ENCODE measurements at regions not wholly inside any gene's neighbourhood (a gene's known extent, or its start where the extent isn't known, plus 50 kb on each side); places are given as distances from the start of the nearest gene placed in this dataset.

- ATAC-seq (no peak), DNase-seq (ENCODE audit: low read depth, low spot score) (no peak)
- ChIA-PET POLR2A (no interaction called here), RAD21 (ENCODE audit: low non-redundant PET in 1 of 2, low total read pairs in 2 of 2, uncharacterized antibody in 2 of 2, unreplicated experiment in 2 of 2) (no interaction called here), CTCF (no interaction called here)
- Histone ChIP-seq H3K79me2 (ENCODE audit: insufficient read depth, low read length) (no peaks in the 10 kb centered on the region), H4K20me1 (ENCODE audit: insufficient read depth) (no peaks in the 10 kb centered on the region), H3K27ac (ENCODE audit: low read depth, low read length) (no peak overlapping the region), H2AFZ (ENCODE audit: low read depth, low read length, poor library complexity, severe bottlenecking) (no peak overlapping the region), H3K9me3 (ENCODE audit: control insufficient read depth in 1 of 2, insufficient read depth in 1 of 2, low read depth in 1 of 2, low read length in 2 of 2) (no peaks in the 10 kb centered on the region), H3K9ac (ENCODE audit: low read length) (no peak overlapping the region), H3K4me1 (ENCODE audit: control insufficient read depth in 1 of 2, insufficient read depth in 2 of 2, low read length in 2 of 2) (peaks cover 0 to 21% of the 10 kb centered on the region in 2 experiments; a peak in 2 of 4 replicates), H3K27me3 (ENCODE audit: insufficient read depth, low read length) (no peaks in the 10 kb centered on the region), H3K4me2 (ENCODE audit: low read length) (no peak overlapping the region), H3K9me2 (ENCODE audit: insufficient read depth) (no peaks in the 10 kb centered on the region), H3K4me3 (replicated peaks in 1 of 2; ENCODE audit: low read depth in 1 of 2, low read length in 2 of 2) (no peak overlapping the region), H3K36me3 (ENCODE audit: control insufficient read depth in 1 of 2, insufficient read depth in 2 of 2, low read length in 2 of 2) (no peaks in the 10 kb centered on the region)
- intact Hi-C loops (cut with micrococcal nuclease): no loop called here
- BruUV-seq (replicated peaks): no TSS peak
- TF ChIP-seq ATF3 (IDR thresholded peaks at IDR 0.05) (no peak), SP1 (IDR thresholded peaks at IDR 0.05; ENCODE audit: low read depth) (no peak), SRF (IDR thresholded peaks at IDR 0.05; ENCODE audit: low read depth) (no peak), EZH2phosphoT487 (IDR thresholded peaks at IDR 0.05; ENCODE audit: borderline replicate concordance) (no peak), POLR2A (IDR thresholded peaks at IDR 0.05; ENCODE audit: borderline replicate concordance, extremely low read depth, insufficient read depth, insufficient read length) (no peak), ZFX (IDR thresholded peaks at IDR 0.05) (no peak), FOSL1 (IDR thresholded peaks at IDR 0.05; ENCODE audit: low read depth) (no peak), POLR2AphosphoS5 (IDR thresholded peaks at IDR 0.05; ENCODE audit: low read depth, low read length) (no peak), SIN3A (IDR thresholded peaks at IDR 0.05; ENCODE audit: low read depth) (no peak), JUND (IDR thresholded peaks at IDR 0.05) (no peak), TCF7L2 (IDR thresholded peaks at IDR 0.05; ENCODE audit: borderline replicate concordance, extremely low read depth, insufficient read depth, insufficient read length) (no peak), ELF1 (IDR thresholded peaks at IDR 0.05; ENCODE audit: borderline replicate concordance, low read depth) (no peak), CBX3 (IDR thresholded peaks at IDR 0.05; ENCODE audit: low read depth) (no peak), MAX (IDR thresholded peaks at IDR 0.05) (no peak), REST (IDR thresholded peaks at IDR 0.05; ENCODE audit: low read depth) (no peak), ZNF274 (IDR thresholded peaks at IDR 0.05; ENCODE audit: low read depth, low read length) (no peak), CTCF (IDR thresholded peaks at IDR 0.05 in 2 of 3, conservative IDR thresholded peaks at IDR 0.05 in 1 of 3; ENCODE audit: borderline replicate concordance in 1 of 3, insufficient read depth in 1 of 3, low read depth in 2 of 3, low read length in 2 of 3) (no peak), RAD21 (IDR thresholded peaks at IDR 0.05; ENCODE audit: low read depth) (no peak), EGR1 (IDR thresholded peaks at IDR 0.05; ENCODE audit: low read depth) (no peak)
These were observed 63.1 kb downstream of the FOXI1 start for GRCh38 chr5:170168797-170169196.

All from HCT116 (cell line).